Activated naive CD8-positive, alpha-beta T cell treated with anti-CD3 and anti-CD28 coated beads, Interleukin-2, amount 50 U/mL, for 16 hours (primary cell): ENCODE measurements at regions not wholly inside any gene's neighbourhood (a gene's known extent, or its start where the extent isn't known, plus 50 kb on each side); places are given as distances from the start of the nearest gene placed in this dataset.

ENCODE experiments used
- DNase-seq: peaks from one replicate; pipeline ENCODE4 v3.0.0-alpha.2; 2020; ENCODE audit warnings: low read depth, low spot score

DNA sequence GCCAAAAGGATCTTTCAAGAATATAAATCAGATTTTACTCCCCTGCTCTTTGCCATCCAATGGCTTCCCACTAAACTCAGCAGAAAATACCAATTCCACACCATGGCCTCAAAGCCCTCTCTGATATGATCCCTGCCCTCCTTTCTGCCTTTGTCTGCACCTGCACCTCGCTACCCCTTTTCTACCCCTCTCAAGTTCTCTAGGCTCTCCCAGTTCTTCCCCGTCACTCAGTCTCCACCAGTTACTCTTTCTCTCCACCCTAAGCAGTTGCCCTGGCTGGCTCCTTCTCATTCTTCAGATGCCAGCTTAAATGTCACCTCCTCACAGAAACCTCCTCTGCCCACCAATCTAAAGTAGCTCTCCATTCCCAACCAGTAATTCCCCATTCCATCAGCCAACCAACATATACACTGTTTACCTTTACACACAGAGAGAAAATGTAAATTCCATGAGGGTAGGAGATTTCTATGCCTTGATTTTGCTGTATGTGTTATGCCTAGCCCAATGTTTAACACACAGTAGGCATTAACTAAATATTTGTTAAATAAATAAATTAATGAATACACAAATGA lies 93.6 kb upstream of the LPP start:
- DNase-seq = no peak

DNA sequence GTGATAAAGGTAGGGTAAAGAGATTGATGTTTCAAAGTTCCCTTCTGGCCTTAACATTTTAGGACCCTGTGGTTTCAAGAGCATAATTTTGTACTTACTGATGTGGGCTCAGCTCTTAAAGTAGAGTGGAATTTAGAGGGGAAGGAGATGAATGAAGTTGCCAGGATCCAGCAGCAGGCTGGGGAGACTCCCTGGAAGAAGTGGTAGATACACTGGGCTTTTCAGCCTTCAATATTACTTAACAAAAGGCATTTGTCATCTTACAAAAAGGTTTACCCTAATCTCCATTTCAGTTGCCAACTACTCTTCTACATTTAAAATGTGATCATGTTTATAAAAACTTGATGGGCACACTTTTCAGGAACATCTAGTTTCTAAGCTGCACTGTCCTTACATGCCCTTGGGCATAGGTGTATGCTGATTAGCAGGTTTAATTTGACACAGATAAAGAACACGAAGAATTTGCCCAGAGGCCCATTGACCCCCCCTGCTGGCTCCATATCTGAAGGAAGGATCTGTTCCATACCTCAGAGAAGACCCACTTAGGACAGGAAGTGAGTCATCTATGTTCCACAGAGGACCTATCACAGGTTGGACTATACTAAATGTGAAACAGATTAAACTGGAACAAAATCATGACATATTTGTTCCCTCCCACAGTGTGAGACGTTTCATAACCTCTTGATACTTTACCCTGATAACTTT lies 93.0 kb upstream of the LPP start:
- DNase-seq = peak; percentile 14

DNA sequence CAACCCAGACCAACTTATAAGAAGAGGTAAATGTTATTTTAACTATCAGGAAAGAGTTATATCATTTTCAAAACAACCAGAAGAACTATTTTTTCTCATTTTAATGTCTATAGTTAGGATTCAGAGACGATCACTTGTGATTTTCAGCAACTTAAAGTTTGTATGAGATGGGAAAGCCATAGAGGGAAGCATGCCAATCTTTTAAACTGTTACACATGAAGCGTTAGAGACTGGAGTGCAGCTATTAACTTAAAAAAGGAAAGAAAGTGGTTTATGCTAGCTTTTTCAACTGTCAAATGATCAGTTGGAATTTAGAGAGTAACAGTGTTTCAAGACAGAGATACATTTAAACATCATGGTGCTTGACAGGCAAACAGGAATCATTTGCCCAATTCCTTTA lies 91.7 kb upstream of the LPP start:
- no peak for DNase-seq

DNA sequence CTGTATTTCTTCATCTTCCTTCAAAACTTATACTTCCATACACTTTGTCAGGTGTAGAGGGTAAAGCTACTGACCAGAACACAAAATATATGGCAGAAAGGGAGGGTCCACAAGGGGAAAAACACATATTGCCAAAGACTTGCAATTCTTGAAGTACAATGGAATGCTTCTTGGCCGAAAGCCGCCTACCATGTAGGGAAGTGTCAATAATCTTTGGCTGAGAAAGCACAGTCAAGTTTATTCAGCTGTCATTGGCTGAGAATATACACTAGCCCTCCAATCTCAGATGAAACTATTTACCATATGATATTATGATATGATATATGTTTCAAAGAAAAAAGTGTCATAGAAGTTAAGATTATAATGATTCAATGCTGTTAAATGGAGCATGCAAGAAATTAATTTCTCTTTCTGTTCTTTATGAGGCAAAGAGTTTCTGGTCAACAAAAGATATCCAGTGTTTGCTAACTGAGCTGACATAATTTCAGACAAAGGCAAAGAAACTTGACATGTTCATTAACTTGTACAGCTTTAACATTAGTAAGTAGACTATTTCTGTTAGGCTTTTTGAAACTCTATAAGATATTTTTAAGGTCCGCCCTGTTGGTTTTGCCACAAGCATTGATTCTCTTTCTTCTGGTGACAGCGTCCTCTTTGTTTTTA lies 89.0 kb upstream of the LPP start:
- no peak for DNase-seq

DNA sequence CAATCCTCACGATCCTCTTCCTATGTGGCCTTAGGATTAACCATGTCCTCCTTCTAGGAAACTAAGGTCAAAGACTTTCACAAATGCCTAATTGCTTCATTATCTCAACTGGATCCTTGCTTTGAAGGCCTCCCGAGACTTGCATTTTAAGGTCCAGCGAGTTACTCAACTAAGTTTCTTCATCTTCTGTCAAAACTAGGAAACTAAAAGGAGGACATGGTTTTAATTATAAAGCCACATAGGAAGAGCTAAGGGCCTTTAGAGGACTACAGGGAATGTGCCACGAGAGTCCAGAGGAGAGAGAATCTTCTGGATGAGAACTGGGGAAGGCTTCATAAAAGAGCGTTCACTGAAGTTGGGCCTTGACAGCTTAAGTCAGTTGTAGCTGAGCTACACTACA lies 87.8 kb upstream of the LPP start:
- DNase-seq = no peak

DNA sequence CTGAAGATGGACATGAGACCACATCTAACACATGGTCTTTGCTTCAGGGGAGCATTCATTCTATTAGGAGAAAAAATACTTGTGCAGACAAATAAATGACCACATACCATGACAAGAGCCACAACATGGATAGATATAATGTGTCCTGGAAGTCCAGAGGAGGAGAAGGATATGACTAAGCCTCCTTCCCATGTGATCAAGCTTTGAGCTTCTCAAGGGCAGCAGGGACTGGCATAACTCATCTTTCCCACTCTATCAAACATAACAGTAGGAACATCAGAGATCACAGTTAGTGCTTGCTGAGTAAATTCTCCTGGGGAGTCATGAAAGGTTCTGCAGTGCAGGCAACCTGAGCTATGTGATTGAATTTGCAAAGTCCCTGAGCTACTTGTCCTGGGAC lies 86.0 kb upstream of the LPP start:
- DNase-seq = no peak

DNA sequence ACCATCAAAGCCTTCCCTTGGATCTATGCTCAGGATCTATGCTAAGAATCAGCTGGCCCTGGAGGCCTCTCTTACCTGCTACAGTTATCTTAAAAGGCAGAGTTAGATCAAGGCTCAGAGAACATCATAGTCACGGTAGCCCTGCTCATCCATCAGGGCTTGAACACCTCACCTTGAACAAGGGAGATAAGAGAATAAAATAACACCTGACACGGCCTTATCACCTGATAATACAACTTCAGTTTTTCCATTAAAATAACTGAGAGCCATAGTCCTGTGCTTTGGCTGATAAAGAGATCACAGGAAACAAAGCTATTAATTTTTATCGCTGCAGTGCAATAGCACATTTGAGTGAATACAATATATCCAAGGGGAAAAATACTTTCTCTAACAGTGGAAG lies 85.6 kb upstream of the LPP start:
- no peak for DNase-seq

DNA sequence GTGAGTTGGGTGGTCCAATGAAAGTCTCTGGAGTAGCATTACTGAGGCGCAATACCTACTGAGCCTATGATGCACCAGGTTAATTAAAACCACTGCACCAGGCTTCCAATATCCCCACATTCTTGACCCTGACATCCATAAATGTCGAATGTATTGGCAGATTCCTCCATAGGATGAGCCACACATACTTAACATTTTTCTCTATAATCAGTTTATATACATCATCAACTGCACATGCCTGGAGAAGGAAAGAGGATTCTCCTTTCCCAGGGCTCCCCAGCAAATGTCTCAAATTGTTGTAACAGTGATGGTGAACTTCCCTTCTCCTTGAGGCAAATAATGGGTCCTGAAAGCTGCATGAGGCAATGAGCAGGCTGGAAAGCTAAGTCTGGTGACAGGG lies 82.3 kb upstream of the LPP start:
- no peak for DNase-seq

DNA sequence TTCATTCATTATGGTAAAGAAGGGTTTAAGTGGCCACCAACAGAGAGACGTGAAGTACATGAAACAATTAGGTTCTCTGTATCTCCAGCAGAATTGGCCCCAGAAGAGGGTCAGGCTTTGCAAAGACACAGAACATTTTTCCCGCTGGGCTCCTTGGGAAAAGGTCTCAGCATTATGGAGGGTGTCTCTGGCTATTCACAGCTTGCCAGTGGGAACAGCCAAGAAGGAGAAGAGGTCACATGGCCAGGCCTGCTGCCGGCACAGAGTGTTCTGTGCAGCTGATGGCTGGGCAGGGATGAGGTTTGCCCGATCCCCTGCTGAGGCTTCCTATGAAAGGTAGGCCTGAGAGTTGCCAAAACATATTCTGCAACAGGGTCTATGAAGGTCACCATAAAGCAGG lies 77.8 kb upstream of the LPP start:
- DNase-seq = no peak

DNA sequence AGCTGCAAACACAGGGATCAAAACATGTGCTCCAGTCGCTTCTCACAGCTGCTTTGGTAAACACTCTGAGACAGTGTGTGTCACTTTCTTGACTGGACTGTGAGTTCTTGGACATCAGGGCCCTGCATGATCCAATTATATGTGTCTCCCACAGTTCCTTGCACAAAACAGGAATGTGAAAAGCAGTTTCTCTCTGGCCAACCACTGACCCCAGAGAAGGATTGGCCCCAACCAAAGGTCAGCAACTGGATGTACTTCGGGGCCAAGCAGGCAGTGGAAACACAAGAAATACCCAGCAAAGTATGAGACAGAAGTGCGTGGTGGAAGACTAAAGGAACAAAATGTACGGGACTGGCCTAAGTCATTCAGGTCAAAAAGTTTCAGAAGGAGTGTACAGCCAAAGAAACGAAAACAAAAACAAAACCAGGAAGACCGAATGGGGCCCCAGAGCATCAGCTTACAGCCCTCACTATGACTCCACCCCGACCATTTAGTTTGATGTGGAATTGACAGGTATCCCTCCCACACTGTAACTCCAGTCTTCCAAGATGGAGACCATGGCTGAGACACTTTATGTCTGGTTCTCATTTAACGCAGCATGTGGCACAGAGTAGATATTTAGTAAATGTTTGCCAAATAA lies 76.7 kb upstream of the LPP start:
- no peak for DNase-seq

DNA sequence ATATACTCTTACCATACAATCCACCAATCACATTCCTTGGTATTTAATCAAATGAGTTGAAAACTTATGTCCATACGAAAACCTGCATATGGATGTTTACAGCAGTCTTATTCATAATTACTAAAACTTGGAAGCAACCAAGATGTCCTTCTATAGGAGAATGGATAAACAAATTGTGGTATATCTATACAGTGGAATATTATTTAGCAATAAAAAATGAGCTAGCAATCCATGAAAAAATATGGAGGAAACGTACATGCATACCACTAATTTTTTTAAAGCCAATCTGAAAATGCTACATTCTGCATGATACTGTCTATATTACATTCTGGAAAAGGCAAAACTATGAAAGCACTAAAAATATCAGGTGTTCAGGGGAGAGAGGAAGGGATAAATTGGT lies 73.9 kb upstream of the LPP start:
- DNase-seq = no peak

DNA sequence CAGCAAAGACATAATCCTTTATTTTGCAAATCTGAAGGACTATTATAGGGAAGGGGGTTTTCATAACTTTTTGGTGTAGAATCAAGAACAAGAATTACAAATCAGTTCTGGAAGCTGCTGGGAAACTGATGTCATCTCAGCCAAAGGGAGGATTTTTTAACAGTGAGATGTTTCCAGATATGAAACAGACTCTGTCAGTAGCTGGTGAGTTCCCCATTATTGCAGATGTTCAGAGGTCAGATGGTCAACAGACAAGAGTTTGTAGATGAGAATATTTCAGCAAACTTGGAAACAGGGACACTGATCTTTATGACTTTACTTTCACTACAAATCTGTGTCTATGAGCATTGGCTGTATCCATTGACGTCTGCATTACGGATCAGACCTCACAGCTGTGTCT lies 71.9 kb upstream of the LPP start:
- no peak for DNase-seq

DNA sequence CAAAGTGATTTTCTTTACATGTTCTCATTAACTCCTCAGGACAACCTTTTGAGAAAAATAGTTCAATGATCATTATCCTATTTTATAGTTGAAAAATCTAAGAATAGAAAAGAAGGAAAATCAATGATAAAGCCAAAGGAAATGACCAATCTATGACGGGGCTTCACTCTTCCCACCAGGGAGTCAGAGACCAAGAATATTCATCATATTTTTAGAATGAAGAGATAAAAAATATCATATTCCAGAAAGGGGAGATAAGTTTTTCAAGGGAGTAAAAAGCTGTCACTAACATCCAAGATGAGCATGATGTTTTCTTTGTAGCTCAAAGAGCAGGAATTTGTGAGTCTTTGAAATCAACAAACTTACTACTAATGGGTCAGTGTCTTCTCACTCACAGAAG lies 71.5 kb upstream of the LPP start:
- DNase-seq = no peak

DNA sequence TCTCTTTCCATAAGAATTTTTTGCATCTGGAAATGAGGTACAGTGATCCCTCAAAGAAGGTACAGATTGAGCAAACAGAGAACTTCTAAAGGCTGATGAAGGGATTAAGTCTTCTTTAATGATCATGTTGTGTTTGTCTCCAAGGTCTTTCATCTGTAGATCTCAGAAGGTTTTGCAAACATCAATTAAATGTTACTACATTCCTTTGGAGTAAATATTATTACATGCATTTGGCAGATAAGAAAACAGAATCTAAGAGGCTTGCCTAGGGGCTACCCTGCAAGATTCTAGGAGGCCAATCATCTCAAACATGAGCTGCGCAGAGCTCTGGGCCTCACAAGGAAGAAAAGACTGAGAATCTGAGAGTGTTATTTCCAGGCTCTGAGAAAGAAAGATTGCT lies 70.9 kb upstream of the LPP start:
- no peak for DNase-seq

DNA sequence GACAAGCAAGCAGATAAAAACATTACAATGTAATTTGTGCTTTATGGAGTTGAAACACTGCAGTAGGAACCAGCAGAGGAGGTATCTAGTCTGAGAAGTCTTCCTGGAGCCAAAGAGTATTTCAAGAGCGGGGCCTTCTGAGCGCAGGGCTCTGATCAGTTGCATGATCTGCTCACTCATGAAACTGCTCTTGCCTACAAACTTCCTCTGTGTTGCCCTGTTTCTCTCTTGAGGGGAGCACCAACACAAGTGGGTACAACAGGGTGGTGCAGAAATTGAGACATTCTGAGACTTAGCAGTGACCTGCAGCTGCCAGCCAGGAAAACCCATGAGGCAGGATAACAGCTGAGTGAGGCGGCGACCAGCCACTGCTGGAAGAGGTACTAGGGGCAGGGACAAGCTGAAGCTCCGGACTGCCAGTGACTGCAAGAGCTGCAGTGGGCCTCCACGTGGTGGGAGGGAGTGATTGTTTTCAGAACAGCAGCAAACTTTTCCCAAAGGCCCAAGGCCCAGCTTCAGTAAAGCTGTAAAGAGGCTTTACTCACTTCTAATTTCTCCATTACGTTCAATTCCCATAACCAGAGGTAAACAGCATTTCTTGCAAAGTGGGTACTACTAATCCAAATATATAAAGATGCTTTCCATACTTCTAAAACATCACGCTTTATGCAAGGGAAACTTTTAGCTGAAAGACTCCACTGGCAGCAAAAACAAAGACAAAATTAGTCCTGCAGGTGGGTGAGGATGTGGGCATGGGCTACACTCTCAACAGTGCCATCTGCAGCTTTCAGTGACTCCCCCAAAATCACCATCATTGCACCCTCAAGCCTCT lies 69.0 kb upstream of the LPP start:
- DNase-seq = no peak

DNA sequence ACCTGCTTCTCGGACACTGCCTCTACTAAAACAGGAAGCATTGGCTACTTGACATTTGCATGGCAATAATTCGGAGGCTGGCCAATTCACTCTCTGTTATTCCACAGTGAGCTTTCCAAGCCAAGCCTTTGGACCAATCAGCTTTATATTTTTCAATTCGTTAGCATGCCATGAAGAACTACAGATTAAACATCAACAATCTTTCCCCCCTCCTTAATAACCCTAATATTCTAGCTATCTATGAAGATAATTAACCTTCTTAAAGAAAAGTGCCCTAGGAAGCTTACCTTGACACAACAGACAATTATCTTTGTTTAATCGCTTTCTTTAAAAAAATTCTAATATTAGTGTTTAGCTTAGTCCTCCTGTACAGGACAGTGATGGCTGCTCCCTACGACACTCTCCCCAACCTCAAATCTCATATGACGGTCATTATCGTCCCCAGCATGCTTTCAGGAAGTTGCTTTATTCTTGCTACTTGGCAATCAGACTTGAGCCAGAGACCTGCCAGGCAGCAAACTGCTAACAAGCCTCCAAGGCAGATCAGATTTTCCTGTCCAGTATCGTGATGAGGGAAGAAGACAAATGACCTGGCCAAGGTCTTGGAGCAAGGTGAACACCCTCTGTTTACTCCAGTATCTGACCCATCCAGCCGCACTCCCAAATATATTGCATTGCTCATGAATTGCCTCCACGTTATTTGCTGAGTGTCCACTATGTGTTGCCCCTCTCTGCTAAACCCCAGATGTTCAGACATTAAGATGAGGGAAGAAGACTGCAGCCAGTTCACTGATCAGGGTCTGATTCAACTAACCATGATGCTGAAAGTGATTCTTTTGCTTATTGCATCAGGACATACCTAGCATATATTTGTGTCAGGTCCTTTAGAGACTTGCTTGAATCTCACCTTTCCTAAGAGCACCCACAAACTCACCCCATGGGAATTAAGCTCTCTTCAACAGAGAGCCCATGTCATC lies 68.1 kb upstream of the LPP start:
- no peak for DNase-seq

DNA sequence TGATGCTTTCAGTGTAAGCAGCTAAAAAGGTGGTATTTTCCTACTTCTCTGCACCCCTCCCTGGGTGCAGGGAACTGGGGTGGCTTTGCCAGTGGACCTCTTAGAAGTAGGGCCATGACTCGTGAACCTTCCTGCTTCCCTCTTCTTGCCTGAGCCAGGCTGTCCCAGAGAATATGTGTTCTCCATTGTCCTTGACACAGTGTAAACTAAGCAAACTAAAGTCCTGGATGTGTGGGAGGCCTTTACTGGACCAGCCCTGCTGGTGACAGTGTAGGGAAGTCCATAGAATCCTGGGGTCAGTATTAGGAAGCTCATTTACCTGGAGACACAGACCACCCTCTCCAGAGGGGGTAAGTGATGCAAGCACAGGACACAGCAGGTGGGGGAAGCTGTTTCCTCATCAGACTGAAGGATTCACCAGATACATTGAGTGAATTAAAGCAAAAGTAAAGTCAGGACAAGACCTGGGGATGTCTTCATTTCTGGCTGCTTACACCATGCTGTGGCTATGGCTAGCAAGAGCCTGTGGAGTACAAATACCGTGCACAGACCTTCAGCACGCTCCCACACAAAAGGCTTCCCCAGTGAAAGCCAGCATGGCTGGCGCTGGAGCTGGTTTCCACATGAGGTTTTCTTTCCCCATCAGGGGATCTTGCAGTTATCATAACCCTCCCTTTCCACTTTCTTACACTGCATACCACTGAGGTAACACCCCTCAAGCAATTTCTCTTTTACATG lies 64.8 kb upstream of the LPP start:
- DNase-seq = no peak

DNA sequence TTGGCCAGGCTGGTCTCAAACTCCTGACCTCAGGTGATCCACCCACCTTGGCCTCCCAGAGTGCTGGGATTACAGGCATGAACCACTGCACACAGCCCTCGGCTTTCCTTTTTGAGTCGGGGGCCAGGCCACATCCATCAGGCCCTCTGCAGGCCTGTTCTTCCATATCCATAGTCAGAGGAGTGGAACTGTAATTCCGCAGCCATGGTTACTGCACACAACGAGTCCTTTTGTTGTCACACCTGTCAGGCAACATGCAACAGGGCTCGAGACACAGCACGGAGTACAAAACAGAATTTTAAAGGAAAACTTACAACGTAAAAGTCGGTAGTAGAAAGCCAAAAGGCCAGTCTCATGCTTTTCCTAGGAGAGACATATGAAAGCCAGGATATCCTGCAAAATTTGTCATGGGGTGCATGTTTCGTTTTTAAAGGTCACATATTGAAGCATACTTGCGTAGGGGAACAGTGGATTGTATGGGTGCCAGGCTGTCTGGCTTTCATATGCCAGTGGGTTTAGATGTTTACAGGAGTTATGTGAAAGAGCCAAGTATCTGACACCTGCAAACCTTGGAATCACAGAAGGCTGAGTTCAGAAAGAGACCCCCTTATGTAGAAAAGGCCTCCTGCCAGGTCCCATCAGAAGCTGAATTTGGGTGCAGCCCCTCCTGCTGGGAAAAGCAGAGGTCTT lies 63.2 kb upstream of the LPP start:
- DNase-seq = no peak

DNA sequence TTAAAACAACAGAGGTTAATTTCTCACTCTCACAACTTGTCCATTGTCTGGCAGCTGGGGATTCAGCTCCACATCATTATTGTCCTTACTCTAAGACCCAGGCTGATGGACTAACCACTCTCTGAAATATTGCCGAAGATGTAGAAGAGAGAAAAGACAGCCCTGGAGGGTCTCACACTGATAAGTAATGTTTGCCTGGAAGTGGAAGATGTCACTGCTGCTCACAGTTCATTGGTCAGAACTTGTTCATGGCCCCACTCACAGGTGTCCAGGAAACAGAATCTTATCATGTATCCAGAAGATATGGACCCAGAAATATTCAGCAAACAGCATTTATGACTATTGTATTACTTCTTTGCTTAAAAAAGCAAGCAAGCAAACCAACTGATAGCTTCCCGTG lies 62.2 kb upstream of the LPP start:
- no peak for DNase-seq

DNA sequence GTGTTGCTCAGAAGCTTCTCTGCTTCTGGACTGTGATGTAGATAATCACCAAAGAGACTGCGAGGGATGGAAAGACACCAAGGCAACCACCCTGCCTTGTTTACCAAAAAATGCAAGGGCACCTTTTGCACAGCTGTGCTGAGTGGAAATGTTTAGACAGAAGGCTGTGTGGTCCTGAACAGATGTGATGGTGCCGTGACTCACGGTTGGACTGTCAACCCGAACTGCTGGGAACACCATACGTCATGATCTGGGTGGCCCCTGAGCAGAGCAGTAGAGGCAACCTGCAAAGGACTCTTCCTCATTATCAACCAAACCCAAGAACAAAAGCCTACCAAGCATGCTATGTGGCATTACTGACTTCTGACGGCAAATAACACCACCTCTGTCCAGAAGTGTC lies 61.3 kb upstream of the LPP start:
- DNase-seq = no peak
